ENCODE measurements at regions not wholly inside any gene's neighbourhood (a gene's known extent, or its start where the extent isn't known, plus 50 kb on each side); places are given as distances from the start of the nearest gene placed in this dataset.

- Histone ChIP-seq H3K27me3 (no peaks in the 10 kb centered on the region), H3K4me1 (no peaks in the 10 kb centered on the region), H3K4me3 (no peak overlapping the region), H3K36me3 (no peaks in the 10 kb centered on the region), H3K9me3 (peaks cover 0 to 8% of the 10 kb centered on the region in 2 donors), H3K27ac (no peak overlapping the region)
- in situ Hi-C loops (cut with MboI; ENCODE audit: low pct_ligation_motif_present in 1 of 4, low pct_unique_long_range_greater_than_20kb in 1 of 4, low sequenced_read_pairs in 3 of 4): no loop called here
- intact Hi-C loops (cut with DNase I; ENCODE audit: low total_unique reads): no loop called here
- DNase-seq: no peak
- 94 to 100% methylated on average over 1 of the region's 1 CpG for whole genome bisulfite sequencing, 2 donors (ENCODE audit: low coverage in 1 of 2)
- no peak for TF ChIP-seq POLR2A (IDR thresholded peaks at IDR 0.05)
- TF ChIP-seq CTCF (IDR thresholded peaks at IDR 0.05): no peak
- no peak for TF ChIP-seq EP300 (IDR thresholded peaks at IDR 0.05; ENCODE audit: low read depth)
- no peak for TF ChIP-seq POLR2AphosphoS5 (IDR thresholded peaks at IDR 0.05)
Measured at GRCh38 chr1:70919706-70920323, 127.8 kb downstream of the PTGER3 start.
